ENCODE measurements at regions not wholly inside any gene's neighbourhood (a gene's known extent, or its start where the extent isn't known, plus 50 kb on each side); places are given as distances from the start of the nearest gene placed in this dataset.

- no peaks in the 10 kb centered on the region for H3K27me3 ChIP-seq (ENCODE audit: insufficient read depth, low read depth, severe bottlenecking)
- no peaks in the 10 kb centered on the region for H3K9me3 ChIP-seq (ENCODE audit: severe bottlenecking)
- H3K36me3 ChIP-seq = no peaks in the 10 kb centered on the region
- H3K4me3 ChIP-seq (ENCODE audit: low read depth, low read length) = no peak overlapping the region
- no peak for DNase-seq
- no peak overlapping the region for H3K27ac ChIP-seq
- no peak for TF ChIP-seq CTCF (IDR thresholded peaks at IDR 0.05; ENCODE audit: low read depth, low read length)
These were observed 73.2 kb upstream of the GALNT5 start for GRCh38 chr2:157184161-157184895.

DNA sequence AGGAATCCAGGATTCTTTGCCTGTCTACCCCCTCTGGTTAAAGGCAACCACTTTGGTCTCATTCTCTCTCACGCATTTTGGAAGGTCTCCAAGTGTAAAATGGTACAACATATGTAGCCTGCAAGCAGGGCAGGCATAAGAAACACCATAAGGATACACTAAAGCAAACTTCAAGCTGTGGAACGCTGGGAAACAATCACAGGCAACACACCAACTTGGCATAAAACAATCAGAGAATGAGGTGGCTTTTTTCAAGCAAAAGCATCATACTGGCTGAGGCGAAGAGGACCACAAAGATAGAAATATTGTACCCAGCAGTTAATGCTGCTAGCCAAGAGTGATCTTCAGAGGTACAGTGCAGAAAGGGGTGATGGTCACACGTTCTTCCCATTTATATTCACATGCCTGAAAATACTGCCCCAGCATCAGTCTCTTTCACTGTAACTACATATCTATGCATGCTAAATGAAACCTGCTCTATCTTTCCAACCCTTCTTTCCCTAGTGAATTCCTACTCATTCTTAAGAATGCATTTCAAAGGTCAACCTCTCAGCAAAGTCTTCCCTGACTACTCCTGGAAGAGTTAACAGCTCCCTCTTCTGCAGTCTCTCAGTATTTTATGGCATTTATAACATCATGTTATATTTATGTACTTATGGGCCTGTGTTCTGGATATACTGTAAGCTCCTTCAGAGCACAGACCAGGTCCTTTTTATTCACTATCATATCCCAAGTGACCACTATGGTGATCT, 71.9 kb upstream of the GALNT5 start:
- TF ChIP-seq CTCF (IDR thresholded peaks at IDR 0.05; ENCODE audit: low read depth, low read length) = no peak
- no peak overlapping the region for H3K4me3 ChIP-seq (ENCODE audit: low read depth, low read length)
- H3K27me3 ChIP-seq (ENCODE audit: insufficient read depth, low read depth, severe bottlenecking) = no peaks in the 10 kb centered on the region
- no peak overlapping the region for H3K27ac ChIP-seq
- DNase-seq = no peak
- H3K9me3 ChIP-seq (ENCODE audit: severe bottlenecking) = no peaks in the 10 kb centered on the region
- no peaks in the 10 kb centered on the region for H3K36me3 ChIP-seq

DNA sequence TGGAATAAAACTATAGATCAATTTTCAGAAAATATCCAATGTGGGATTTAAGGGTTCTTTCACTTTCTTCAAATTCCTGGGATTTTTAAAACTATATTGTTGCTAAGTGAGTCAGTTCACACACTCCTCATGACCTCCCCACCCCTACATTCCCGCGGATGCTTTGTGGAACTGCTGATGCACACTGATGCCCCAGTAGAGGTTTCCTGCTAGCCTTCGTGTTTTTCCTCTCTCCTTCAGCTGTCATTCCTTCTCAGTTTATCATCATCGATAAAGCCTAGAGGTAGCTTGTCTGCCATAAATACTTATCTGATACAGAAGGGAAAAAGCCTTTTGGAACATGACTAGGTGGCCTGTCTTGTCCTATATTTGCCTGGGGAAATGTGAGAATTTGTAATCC, 67.4 kb upstream of the GALNT5 start:
- no peaks in the 10 kb centered on the region for H3K9me3 ChIP-seq (ENCODE audit: severe bottlenecking)
- no peaks in the 10 kb centered on the region for H3K36me3 ChIP-seq
- no peak overlapping the region for H3K4me3 ChIP-seq (ENCODE audit: low read depth, low read length)
- DNase-seq = no peak
- H3K27ac ChIP-seq = no peak overlapping the region
- TF ChIP-seq CTCF (IDR thresholded peaks at IDR 0.05; ENCODE audit: low read depth, low read length) = no peak
- no peaks in the 10 kb centered on the region for H3K27me3 ChIP-seq (ENCODE audit: insufficient read depth, low read depth, severe bottlenecking)

DNA sequence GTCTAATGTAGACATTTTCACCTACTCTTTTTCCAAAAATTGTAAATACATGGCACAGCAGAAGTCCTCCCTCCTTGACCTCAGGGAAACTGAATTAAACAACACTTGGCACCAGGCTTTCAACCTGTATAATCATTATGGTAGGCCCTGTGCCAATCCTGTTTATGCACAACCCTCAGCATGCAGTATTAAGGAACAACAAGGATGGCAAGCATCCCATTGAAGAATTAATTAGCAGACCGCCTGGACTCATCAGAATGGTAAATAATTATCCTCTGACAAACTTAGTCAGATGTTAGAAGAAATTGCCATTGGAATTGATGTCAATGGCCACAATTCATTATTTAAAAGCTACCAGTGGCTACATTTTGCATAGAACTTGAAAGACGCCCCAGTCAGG, 66.3 kb upstream of the GALNT5 start:
- TF ChIP-seq CTCF (IDR thresholded peaks at IDR 0.05; ENCODE audit: low read depth, low read length) = no peak
- no peak overlapping the region for H3K4me3 ChIP-seq (ENCODE audit: low read depth, low read length)
- no peaks in the 10 kb centered on the region for H3K27me3 ChIP-seq (ENCODE audit: insufficient read depth, low read depth, severe bottlenecking)

GRCh38 chr2:157192445-157193423, 64.8 kb upstream of the GALNT5 start:
- no peak for TF ChIP-seq CTCF (IDR thresholded peaks at IDR 0.05; ENCODE audit: low read depth, low read length)
- H3K9me3 ChIP-seq (ENCODE audit: severe bottlenecking) = no peaks in the 10 kb centered on the region
- no peak overlapping the region for H3K4me3 ChIP-seq (ENCODE audit: low read depth, low read length)
- no peaks in the 10 kb centered on the region for H3K36me3 ChIP-seq
- no peaks in the 10 kb centered on the region for H3K27me3 ChIP-seq (ENCODE audit: insufficient read depth, low read depth, severe bottlenecking)
- no peak overlapping the region for H3K27ac ChIP-seq
- DNase-seq = no peak

More for the DNA sequence above, 66.3 kb upstream of the GALNT5 start:
- Histone ChIP-seq H3K36me3 (no peaks in the 10 kb centered on the region), H3K27ac (no peak overlapping the region), H3K9me3 (ENCODE audit: severe bottlenecking) (no peaks in the 10 kb centered on the region)
- DNase-seq = no peak
